ENCODE measurements at regions not wholly inside any gene's neighbourhood (a gene's known extent, or its start where the extent isn't known, plus 50 kb on each side); places are given as distances from the start of the nearest gene placed in this dataset.

- Histone ChIP-seq H3K9me3 (ENCODE audit: low read length) (no peaks in the 10 kb centered on the region), H3K9ac (ENCODE audit: low read length) (no peak overlapping the region), H2AFZ (ENCODE audit: low read length) (no peak overlapping the region), H3K4me2 (ENCODE audit: low read length) (no peak overlapping the region), H3K79me2 (ENCODE audit: insufficient read depth, low read length) (no peaks in the 10 kb centered on the region), H3K4me3 (ENCODE audit: low read depth, low read length, poor library complexity, severe bottlenecking) (no peak overlapping the region), H3K9me2 (ENCODE audit: low read depth, low read length) (no peaks in the 10 kb centered on the region), H3F3A (ENCODE audit: insufficient read depth, low read length) (no peaks in the 10 kb centered on the region), H3K4me1 (ENCODE audit: insufficient read depth, low read length, severe bottlenecking) (no peaks in the 10 kb centered on the region), H3K36me3 (ENCODE audit: insufficient read depth, low read length) (no peaks in the 10 kb centered on the region), H4K20me1 (ENCODE audit: insufficient read depth, low read length) (no peaks in the 10 kb centered on the region), H3K27me3 (ENCODE audit: insufficient read depth, low read length) (no peaks in the 10 kb centered on the region), H3K27ac (ENCODE audit: low read depth, low read length, poor library complexity, severe bottlenecking) (no peak overlapping the region)
- no peak for TF ChIP-seq CTCF (IDR thresholded peaks at IDR 0.05; ENCODE audit: low read length)
- TF ChIP-seq EZH2 (IDR thresholded peaks at IDR 0.05; ENCODE audit: borderline replicate concordance, low read length): no peak
Measured at GRCh38 chr12:58310809-58311622, 369.6 kb downstream of the ATP23 start.

- Histone ChIP-seq H3K9ac (ENCODE audit: low read length) (no peak overlapping the region), H3K4me1 (ENCODE audit: insufficient read depth, low read length, severe bottlenecking) (no peaks in the 10 kb centered on the region), H3K27me3 (ENCODE audit: insufficient read depth, low read length) (no peaks in the 10 kb centered on the region), H3K4me3 (ENCODE audit: low read depth, low read length, poor library complexity, severe bottlenecking) (no peak overlapping the region), H3K9me3 (ENCODE audit: low read length) (no peaks in the 10 kb centered on the region), H4K20me1 (ENCODE audit: insufficient read depth, low read length) (no peaks in the 10 kb centered on the region), H3K36me3 (ENCODE audit: insufficient read depth, low read length) (no peaks in the 10 kb centered on the region), H3K4me2 (ENCODE audit: low read length) (no peak overlapping the region), H2AFZ (ENCODE audit: low read length) (no peak overlapping the region), H3F3A (ENCODE audit: insufficient read depth, low read length) (no peaks in the 10 kb centered on the region), H3K27ac (ENCODE audit: low read depth, low read length, poor library complexity, severe bottlenecking) (no peak overlapping the region), H3K79me2 (ENCODE audit: insufficient read depth, low read length) (no peaks in the 10 kb centered on the region), H3K9me2 (ENCODE audit: low read depth, low read length) (no peaks in the 10 kb centered on the region)
- no peak for TF ChIP-seq CTCF (IDR thresholded peaks at IDR 0.05; ENCODE audit: low read length)
- TF ChIP-seq EZH2 (IDR thresholded peaks at IDR 0.05; ENCODE audit: borderline replicate concordance, low read length): no peak
Measured at GRCh38 chr12:58313091-58313855, 371.9 kb downstream of the ATP23 start.

GRCh38 chr12:58314610-58315009, 373.2 kb downstream of the ATP23 start:
- H3K4me3 ChIP-seq (ENCODE audit: low read depth, low read length, poor library complexity, severe bottlenecking): no peak overlapping the region
- no peaks in the 10 kb centered on the region for H3K79me2 ChIP-seq (ENCODE audit: insufficient read depth, low read length)
- H3K9me3 ChIP-seq (ENCODE audit: low read length): no peaks in the 10 kb centered on the region
- no peaks in the 10 kb centered on the region for H3K27me3 ChIP-seq (ENCODE audit: insufficient read depth, low read length)
- no peak overlapping the region for H3K9ac ChIP-seq (ENCODE audit: low read length)
- H3K36me3 ChIP-seq (ENCODE audit: insufficient read depth, low read length): no peaks in the 10 kb centered on the region
- no peak overlapping the region for H3K4me2 ChIP-seq (ENCODE audit: low read length)
- no peak overlapping the region for H3K27ac ChIP-seq (ENCODE audit: low read depth, low read length, poor library complexity, severe bottlenecking)
- no peaks in the 10 kb centered on the region for H3F3A ChIP-seq (ENCODE audit: insufficient read depth, low read length)
- H4K20me1 ChIP-seq (ENCODE audit: insufficient read depth, low read length): no peaks in the 10 kb centered on the region
- TF ChIP-seq CTCF (IDR thresholded peaks at IDR 0.05; ENCODE audit: low read length): no peak
- TF ChIP-seq EZH2 (IDR thresholded peaks at IDR 0.05; ENCODE audit: borderline replicate concordance, low read length): no peak
- no peak overlapping the region for H2AFZ ChIP-seq (ENCODE audit: low read length)
- H3K9me2 ChIP-seq (ENCODE audit: low read depth, low read length): no peaks in the 10 kb centered on the region
- no peaks in the 10 kb centered on the region for H3K4me1 ChIP-seq (ENCODE audit: insufficient read depth, low read length, severe bottlenecking)
